Upper lobe of left lung (tissue), 6 donors: ENCODE measurements at regions not wholly inside any gene's neighbourhood (a gene's known extent, or its start where the extent isn't known, plus 50 kb on each side); places are given as distances from the start of the nearest gene placed in this dataset.

Experiments
- ATAC-seq, 2 donors: fragments of 200-7000 bp; cut with Tn5 transposase; one replicate each; pipeline ENCODE4 v1.9.1; 2022; ENCODE audit warnings: mild to moderate bottlenecking in 2 of 2, moderate library complexity in 2 of 2; ENCODE audit not compliant: low FRiP score in 2 of 2
- DNase-seq, 2 donors: peaks; one replicate each; pipeline ENCODE4 v3.0.0-alpha.2; 2019 to 2020
- H3K27ac ChIP-seq, 4 donors: fragments of 200-600 bp; sonication (generic); one replicate each; pipeline ENCODE4 v1.5.1; 2016 to 2019
- H3K27me3 ChIP-seq, 4 donors: fragments of 200-600 bp; sonication (generic); one replicate each; pipeline ENCODE4 v1.5.1; 2017 to 2019
- H3K36me3 ChIP-seq, 4 donors: fragments of 200-600 bp; sonication (generic); one replicate each; pipeline ENCODE4 v1.5.1; 2016 to 2019
- H3K4me1 ChIP-seq, 4 donors: fragments of 200-600 bp; sonication (generic); one replicate each; pipeline ENCODE4 v1.5.1; 2018 to 2019
- H3K4me3 ChIP-seq, 4 donors: fragments of 200-600 bp; sonication (generic); one replicate each; pipeline ENCODE4 v1.5.1; 2017 to 2019; ENCODE audit warnings: mild to moderate bottlenecking in 2 of 4, moderate library complexity in 1 of 4
- H3K9me3 ChIP-seq, 4 donors: fragments of 200-600 bp; sonication (generic); one replicate each; pipeline ENCODE4 v1.5.1; 2018 to 2019
- EP300 ChIP-seq, 4 donors: sonication (generic); formaldehyde crosslinking; IDR thresholded peaks; one replicate each; pipeline ENCODE4 v1.5.1; 2017; ENCODE audit warnings: antibody characterized with exemption in 4 of 4, control low read depth in 2 of 4
- POLR2A ChIP-seq, 4 donors: fragments of 450-650 bp; IDR thresholded peaks; one replicate each; pipeline ENCODE4 v1.5.1; 2016 to 2017; ENCODE audit warnings: antibody characterized with exemption in 4 of 4, mild to moderate bottlenecking in 2 of 4
- POLR2AphosphoS5 ChIP-seq, 2 donors: sonication (generic); formaldehyde crosslinking; IDR thresholded peaks; one replicate each; pipeline ENCODE4 v1.5.1; 2017; ENCODE audit warnings: antibody characterized with exemption in 2 of 2
- WGBS, 2 donors: methylation state at CpG; one replicate each; pipeline ENCODE4 v1.1.5; 2017 to 2018; 5-methylcytosine and 5-hydroxymethylcytosine counted together
- TF ChIP-seq, protein P1 (sequence below), 6 experiments: fragments of 450-650 bp in 4 of 6; fragments of 200-600 bp in 2 of 6; sonication (generic) in 2 of 6; IDR thresholded peaks; one replicate each; pipeline ENCODE4 v1.5.1; 2016 to 2019; ENCODE audit warnings: antibody characterized with exemption in 6 of 6
- donor health status: DM: no; HTN: no; CAD: no; lungs with moderate emphysema.
- donor health status: DM: no; HTN: yes; CAD: no; lungs with severe emphysema.

DNA sequence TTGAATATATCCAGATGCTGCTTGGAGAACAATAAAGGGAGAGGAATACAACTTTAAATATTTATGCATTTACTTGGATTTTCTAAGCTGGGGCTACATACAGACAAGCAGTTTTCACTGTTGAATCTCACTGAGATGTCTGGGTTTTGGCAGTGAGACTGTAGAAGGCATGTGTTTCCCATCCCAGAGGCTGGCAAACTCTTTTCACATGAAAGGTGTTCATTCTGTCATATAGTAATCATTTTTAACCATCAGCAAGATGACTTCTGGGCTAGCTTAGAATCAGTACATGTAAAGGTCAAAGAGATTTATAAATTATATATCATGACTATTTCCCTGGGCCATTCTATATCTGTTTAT, 218.7 kb upstream of the SGO1 start:
- TF ChIP-seq, protein P1, sequence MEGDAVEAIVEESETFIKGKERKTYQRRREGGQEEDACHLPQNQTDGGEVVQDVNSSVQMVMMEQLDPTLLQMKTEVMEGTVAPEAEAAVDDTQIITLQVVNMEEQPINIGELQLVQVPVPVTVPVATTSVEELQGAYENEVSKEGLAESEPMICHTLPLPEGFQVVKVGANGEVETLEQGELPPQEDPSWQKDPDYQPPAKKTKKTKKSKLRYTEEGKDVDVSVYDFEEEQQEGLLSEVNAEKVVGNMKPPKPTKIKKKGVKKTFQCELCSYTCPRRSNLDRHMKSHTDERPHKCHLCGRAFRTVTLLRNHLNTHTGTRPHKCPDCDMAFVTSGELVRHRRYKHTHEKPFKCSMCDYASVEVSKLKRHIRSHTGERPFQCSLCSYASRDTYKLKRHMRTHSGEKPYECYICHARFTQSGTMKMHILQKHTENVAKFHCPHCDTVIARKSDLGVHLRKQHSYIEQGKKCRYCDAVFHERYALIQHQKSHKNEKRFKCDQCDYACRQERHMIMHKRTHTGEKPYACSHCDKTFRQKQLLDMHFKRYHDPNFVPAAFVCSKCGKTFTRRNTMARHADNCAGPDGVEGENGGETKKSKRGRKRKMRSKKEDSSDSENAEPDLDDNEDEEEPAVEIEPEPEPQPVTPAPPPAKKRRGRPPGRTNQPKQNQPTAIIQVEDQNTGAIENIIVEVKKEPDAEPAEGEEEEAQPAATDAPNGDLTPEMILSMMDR (IDR thresholded peaks at IDR 0.05) = no peak
- TF ChIP-seq POLR2A (IDR thresholded peaks at IDR 0.05) (no peak), POLR2AphosphoS5 (IDR thresholded peaks at IDR 0.05) (no peak), EP300 (IDR thresholded peaks at IDR 0.05) (no peak)
- Histone ChIP-seq H3K36me3 (no peaks in the 10 kb centered on the region), H3K4me3 (no peak overlapping the region), H3K27me3 (no peaks in the 10 kb centered on the region), H3K4me1 (no peaks in the 10 kb centered on the region), H3K27ac (no peak overlapping the region), H3K9me3 (no peaks in the 10 kb centered on the region)
- DNase-seq (no peak), ATAC-seq (no peak)

DNA sequence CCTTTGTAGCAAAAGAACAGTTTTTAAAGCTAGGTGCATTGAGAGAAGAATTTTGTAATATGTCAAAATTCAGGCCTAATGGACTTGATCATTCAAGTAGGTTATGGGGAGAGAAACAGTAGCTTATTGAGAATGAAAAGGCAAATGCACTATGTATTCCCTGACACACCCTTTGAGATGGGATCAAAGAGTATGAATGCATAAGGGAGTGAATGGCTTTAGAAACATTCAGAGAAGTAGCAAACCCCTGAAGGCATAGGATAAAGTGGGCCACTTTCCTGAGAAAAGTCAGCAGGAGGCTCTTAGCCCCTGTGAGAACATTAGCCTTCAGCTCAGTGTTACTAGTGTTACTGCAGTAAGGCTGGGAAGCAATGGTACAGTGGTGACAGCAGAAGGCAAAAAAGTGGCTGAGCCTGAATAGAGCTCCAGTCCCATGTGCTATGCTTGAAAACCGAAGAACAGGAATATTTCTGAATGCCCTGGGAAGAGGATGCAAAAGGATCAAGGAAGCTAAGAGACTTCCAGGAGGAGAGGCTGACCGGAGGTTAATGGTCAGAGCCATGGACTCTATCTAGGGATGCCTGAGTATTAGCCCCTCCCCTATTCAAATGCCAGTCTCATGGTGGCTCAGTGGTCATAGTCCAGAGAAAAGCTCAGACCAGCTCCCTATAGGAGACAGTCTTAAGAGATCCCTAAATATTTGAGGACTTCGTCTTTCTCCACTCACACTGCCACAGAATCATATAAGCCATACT, 218.2 kb upstream of the SGO1 start:
- no peaks in the 10 kb centered on the region for H3K4me1 ChIP-seq
- ATAC-seq (no peak), DNase-seq (no peak)
- H3K27ac ChIP-seq = no peak overlapping the region
- no peaks in the 10 kb centered on the region for H3K36me3 ChIP-seq
- 71 to 83% methylated on average over 3 of the region's 3 CpGs for WGBS, 2 donors
- H3K4me3 ChIP-seq = no peak overlapping the region
- no peaks in the 10 kb centered on the region for H3K27me3 ChIP-seq
- H3K9me3 ChIP-seq = no peaks in the 10 kb centered on the region
- TF ChIP-seq POLR2AphosphoS5 (IDR thresholded peaks at IDR 0.05) (no peak), EP300 (IDR thresholded peaks at IDR 0.05) (no peak), POLR2A (IDR thresholded peaks at IDR 0.05) (no peak)
- TF ChIP-seq, protein P1 (IDR thresholded peaks at IDR 0.05) = no peak

DNA sequence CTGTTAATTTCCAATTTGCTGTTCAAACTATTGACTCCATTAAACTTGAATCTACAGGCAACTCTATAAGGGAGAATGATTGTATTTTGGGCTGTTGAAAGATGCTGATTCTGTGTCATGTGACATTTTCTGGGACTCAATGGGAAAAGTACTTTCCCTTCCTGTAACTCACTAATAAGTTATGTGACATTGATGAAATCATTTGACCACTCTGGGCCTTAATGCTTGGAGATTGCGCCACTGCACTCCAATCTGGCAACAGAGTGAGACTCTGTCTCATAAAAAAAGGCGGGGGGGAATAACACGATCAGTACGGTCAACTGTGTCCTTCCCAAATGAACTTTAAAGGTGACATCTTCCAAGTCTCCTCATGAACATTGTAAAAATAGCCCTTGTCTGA, 215.2 kb upstream of the SGO1 start:
- H3K27me3 ChIP-seq = no peaks in the 10 kb centered on the region
- no peak overlapping the region for H3K4me3 ChIP-seq
- TF ChIP-seq POLR2A (IDR thresholded peaks at IDR 0.05) (no peak), POLR2AphosphoS5 (IDR thresholded peaks at IDR 0.05) (peak in 1 of 2 donors; percentile 51)
- ATAC-seq (no peak), DNase-seq (no peak)
- no peaks in the 10 kb centered on the region for H3K9me3 ChIP-seq
- 91 to 96% methylated on average over 4 of the region's 4 CpGs for WGBS, 2 donors
- H3K27ac ChIP-seq = no peak overlapping the region
- no peaks in the 10 kb centered on the region for H3K36me3 ChIP-seq
- H3K4me1 ChIP-seq = no peaks in the 10 kb centered on the region

DNA sequence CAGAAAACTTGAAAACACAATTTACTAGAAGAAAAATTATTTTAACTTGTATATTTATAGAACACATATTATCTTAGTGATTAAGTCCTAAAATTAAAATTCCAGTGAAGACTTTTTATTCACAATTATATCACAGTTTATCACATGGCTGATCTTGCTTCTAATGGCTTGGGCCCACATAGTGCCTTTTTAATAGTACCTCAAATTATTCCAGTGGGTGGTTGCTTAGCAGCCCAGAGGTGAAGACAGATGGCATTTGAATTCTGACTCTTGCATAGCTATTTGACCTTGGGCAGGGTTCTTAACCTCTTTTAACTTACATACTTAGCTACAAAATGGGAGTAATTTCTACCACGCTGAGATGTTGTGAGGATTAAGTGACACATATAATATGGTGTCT, 214.7 kb upstream of the SGO1 start:
- H3K27me3 ChIP-seq = no peaks in the 10 kb centered on the region
- H3K27ac ChIP-seq = no peak overlapping the region
- no peak for TF ChIP-seq EP300 (IDR thresholded peaks at IDR 0.05)
- TF ChIP-seq POLR2AphosphoS5 (IDR thresholded peaks at IDR 0.05) = no peak
- TF ChIP-seq POLR2A (IDR thresholded peaks at IDR 0.05) = no peak
- TF ChIP-seq, protein P1 (IDR thresholded peaks at IDR 0.05) = no peak
- ATAC-seq (no peak), DNase-seq (no peak)
- H3K4me1 ChIP-seq = no peaks in the 10 kb centered on the region
- 88 to 91% methylated on average over 1 of the region's 1 CpG for WGBS, 2 donors
- H3K9me3 ChIP-seq = no peaks in the 10 kb centered on the region
- H3K4me3 ChIP-seq = no peak overlapping the region
- no peaks in the 10 kb centered on the region for H3K36me3 ChIP-seq

DNA sequence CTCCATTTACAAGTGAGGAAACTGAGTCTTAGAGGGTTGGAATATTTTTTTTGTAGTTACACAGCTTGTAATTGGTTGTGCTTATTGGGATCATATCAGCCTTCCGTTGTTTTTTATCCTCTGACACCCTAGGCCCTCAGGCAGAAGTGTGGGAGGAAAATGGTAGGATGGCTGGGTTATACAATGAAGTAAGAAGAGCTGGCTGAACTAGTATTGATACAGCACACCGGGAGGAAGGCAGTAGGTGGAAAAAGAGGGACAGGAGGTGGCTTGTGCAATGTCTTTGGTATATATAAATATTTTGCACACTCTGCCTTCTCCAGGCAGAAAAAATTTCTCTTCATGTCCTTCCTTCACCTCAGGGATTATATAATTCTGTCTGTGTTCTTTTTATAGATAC, 214.3 kb upstream of the SGO1 start:
- 78 to 79% methylated on average over 2 of the region's 2 CpGs for WGBS, 2 donors
- Histone ChIP-seq H3K4me3 (no peak overlapping the region), H3K9me3 (no peaks in the 10 kb centered on the region), H3K27me3 (no peaks in the 10 kb centered on the region), H3K36me3 (no peaks in the 10 kb centered on the region), H3K4me1 (no peaks in the 10 kb centered on the region), H3K27ac (no peak overlapping the region)
- DNase-seq = no peak
- no peak for ATAC-seq
- TF ChIP-seq, protein P1 (IDR thresholded peaks at IDR 0.05) = no peak
- TF ChIP-seq EP300 (IDR thresholded peaks at IDR 0.05) (no peak), POLR2AphosphoS5 (IDR thresholded peaks at IDR 0.05) (no peak), POLR2A (IDR thresholded peaks at IDR 0.05) (no peak)
